ENCODE measurements at regions not wholly inside any gene's neighbourhood (a gene's known extent, or its start where the extent isn't known, plus 50 kb on each side); places are given as distances from the start of the nearest gene placed in this dataset.

- no peak for DNase-seq
Observed at GRCh38 chr13:74450525-74450845, 316.3 kb upstream of the KLF12 start.

DNA sequence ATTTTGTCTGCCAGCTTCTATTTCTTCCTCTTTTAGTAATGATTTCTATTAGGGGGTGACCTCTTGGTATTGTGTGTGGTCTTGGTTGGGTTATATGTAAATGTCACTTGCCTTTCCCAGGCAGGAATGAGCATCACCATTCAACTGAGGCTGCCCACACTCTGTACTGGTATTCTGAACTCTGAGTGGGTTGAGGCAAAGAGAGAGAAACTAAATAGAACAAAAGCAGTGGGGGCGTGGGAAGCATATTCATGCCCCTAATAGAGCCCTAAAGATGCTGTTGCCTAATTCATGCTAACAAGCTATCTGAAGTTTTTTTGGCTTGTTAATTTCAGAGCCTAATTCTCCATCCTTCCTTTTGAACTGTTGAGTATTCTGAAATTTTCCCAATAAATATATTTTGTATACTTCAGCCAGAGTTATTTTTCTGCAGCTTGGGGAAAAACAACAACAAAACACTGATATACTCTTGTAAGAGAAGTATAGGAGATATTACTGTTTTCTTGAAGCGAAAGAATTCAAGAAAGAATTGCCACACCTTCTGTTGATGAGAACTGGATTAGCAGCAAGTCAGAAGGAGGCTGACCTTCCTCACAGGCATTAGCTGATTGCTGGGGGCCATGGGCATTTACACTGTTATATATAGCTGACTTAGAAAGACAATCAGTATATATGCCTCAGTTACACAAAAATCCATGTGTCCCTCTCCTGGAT, 315.8 kb upstream of the KLF12 start:
- no peak for DNase-seq

GRCh38 chr13:74444864-74445479, 310.8 kb upstream of the KLF12 start:
- no peak for DNase-seq

- no peak for DNase-seq
Observed at GRCh38 chr13:74444161-74444571, 310.0 kb upstream of the KLF12 start.

DNA sequence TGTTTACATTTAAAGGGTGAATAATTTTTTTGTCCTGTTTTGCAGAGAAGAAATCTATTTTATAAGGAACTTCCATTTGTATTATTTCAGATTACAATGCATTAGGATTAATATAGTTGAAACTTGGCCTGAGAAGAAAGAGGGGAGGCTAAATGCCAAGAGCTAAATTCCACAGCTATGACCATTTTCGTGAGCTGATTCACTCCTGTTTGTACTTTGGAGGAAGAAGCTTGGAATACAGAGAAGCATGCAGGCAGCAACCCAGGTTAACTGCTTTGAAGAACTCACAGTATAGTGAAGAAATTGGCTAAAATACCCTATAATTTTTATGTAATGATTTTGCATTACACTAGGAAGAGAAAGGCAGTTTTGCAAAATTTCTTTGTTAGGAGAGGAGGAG, 309.4 kb upstream of the KLF12 start:
- no peak for DNase-seq

DNA sequence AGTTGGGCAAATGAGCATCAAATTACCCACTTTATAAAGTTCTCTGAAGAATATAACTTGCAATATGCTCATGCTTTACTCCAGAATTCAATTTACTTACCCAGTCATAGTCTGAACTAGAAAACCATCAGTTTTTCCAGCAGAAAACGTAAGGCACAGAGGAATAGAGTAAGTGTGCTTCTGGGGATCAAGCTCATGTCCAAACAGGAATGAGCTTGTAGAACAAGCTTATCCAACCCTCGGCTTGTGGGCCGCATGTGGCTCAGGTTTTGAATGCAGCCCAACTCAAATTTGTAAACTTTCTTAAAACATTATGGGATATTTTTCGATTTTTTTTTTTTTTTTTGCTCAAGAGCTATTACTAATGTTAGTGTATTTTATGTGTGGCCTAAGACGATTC, 308.5 kb upstream of the KLF12 start:
- no peak for DNase-seq

GRCh38 chr13:74438901-74439300, 304.7 kb upstream of the KLF12 start:
- DNase-seq, result peak; percentile 39

- DNase-seq, result no peak
Observed at GRCh38 chr13:74434782-74435181, 300.6 kb upstream of the KLF12 start.

- no peak for DNase-seq
Observed at GRCh38 chr13:74424455-74424854, 290.3 kb upstream of the KLF12 start.

DNA sequence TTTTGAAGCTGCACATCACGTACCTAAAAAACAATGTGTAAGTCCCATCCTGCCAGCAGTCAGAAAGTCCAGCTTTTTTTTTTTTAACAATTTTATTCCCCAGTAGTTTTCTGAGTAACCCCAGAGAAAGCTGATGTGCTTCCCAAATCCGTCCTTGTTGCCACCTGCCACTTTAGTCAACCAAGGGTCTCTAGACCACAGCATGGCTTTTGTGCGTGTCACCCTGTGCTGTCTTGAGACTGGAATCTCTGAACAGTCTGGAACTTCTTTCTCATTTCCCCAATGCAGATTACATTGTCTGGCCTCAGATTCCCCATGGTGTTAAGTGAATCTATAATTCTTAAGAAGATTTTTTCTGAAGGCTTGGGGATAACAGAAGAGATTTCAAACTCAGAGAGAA, 289.2 kb upstream of the KLF12 start:
- no peak for DNase-seq

DNA sequence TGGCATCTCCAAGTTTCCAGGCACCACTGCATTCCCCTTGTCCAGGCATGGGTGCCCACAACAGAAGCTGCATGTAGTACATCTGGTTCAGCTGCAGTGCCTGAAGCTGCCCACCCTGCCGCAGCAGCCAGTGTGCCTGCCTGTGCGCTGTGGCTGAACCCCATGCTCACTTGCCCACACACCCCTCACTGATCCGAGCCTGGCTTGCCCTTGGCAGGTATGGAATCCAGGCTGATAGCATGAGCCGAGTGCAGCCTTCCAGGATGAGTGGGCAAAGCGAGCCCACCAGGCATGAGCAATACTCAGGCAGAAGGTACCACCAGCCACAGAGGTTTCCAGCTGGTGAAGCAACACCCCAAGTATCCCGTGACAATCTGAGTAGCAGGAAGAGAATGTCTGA, 280.3 kb upstream of the KLF12 start:
- DNase-seq, result no peak

GRCh38 chr13:74413482-74413881, 279.3 kb upstream of the KLF12 start:
- DNase-seq, result no peak

GRCh38 chr13:74409551-74409950, 275.3 kb upstream of the KLF12 start:
- no peak for DNase-seq

DNA sequence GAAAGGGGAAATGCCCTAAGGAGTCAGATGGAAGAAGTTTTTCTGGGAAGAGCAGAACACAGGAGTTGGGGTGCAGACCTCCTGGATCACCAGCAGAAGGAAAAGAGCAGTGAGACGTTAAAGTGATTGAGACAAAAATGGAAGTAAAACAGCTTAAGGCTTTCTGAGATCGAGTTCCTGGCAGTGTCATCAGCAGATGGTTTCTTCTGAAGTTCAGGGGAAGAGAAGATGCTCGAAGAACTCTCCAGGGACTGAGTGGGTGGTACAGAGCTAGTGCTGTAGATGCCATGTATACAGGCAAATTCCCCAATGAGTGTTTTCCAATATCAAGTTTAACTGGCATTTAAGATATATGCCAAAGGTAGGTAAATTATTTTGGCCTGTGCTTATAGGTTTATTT, 272.2 kb upstream of the KLF12 start:
- DNase-seq, result no peak

DNA sequence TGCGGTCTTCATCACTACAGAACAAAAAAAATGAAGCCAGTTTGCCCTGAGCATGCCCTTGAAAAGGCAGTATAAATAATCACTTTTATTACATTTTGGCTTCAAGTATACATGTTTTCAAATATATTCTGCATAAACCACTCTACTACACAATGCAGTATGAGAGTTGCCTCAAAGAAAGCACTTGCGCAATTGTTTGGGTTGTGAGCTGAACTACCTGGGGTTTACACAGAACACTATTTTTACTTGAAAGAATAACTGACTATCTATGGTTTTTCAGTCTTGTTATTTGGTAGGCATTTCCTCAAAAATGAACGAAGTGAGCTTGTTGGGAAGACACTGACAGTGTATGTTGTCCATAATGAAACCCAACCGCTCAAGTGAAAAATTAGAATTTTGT, 264.4 kb upstream of the KLF12 start:
- no peak for DNase-seq

DNA sequence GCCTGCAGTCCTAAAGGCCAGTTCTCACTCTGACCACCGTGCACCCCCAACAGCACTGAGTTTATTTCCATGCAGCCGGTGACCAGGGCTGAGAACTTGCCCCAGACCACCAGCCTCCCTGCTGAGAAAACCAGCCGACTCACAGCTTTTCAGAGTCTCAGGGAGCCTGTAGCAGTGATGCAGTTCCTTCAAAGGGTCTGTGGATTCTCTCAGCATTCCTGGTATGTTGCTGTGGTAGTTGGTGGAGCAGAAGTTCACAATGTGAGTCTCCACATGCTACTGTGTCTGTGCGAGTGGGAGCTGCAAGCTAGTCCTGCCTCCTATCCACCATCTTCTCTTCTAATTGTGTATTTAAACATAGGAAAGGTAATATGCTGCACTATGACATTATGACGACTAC, 254.9 kb upstream of the KLF12 start:
- no peak for DNase-seq

GRCh38 chr13:74388626-74389025, 254.4 kb upstream of the KLF12 start:
- DNase-seq, result no peak

GRCh38 chr13:74372511-74372910, 238.3 kb upstream of the KLF12 start:
- DNase-seq, result no peak

DNA sequence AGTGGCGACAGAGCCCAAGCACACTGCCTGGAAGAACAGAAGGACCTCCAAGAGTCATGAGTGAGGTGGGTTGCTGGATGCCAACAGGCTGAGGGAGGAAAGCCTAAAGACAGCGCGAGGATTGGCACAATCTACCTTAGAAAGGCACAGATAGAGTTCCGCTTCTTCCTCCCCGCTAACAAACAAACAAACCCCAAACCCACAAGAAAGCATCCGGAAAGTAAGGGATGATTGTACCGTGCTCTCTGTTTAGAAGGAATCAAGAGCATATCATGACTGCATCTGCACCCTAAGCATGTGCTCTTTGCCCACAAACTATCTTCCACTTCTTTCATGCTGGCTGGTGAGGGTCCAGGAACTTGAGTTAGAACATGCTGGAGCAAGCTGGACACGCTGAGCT, 233.0 kb upstream of the KLF12 start:
- DNase-seq, result no peak

GRCh38 chr13:74361274-74361673, 227.1 kb upstream of the KLF12 start:
- no peak for DNase-seq

- no peak for DNase-seq
Observed at GRCh38 chr13:74346960-74347359, 212.8 kb upstream of the KLF12 start.

DNA sequence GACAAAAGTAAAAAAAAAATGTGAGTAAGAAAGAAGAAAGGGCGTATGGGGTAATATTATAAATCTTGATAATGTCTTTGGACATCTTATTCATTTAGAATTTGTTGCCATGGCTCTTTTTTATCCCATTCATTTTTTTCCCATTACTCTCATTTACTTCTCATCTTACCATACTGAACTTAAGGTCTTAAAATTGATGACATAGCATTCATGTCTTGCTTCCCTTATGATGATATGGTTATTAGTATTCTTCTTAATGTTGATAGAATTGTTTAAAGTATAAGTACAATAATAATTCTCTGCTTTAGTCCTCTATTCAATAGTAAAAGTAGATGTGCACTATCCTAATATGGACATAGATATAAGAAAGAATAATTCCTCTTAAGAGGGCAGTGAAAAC, 204.1 kb upstream of the KLF12 start:
- DNase-seq, result no peak

DNA sequence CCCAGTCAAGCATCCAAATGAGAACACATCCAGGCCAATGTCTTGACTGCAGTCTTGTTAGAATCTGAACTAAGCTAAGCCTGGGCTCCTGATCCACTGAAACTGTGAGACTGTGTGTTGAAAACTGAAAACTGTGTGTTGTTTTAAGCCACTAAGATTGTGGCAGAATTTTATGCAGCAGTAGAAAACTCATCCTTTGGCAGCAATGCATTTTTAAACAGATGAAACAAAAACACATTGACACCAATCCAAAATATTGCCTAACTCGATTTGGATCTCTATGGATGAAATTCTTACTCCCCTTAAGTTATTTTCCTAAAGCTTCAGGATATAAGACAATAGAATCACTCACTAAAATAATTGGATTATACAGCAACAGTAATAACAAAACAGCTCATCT, 202.3 kb upstream of the KLF12 start:
- peak; percentile 64 for DNase-seq

DNA sequence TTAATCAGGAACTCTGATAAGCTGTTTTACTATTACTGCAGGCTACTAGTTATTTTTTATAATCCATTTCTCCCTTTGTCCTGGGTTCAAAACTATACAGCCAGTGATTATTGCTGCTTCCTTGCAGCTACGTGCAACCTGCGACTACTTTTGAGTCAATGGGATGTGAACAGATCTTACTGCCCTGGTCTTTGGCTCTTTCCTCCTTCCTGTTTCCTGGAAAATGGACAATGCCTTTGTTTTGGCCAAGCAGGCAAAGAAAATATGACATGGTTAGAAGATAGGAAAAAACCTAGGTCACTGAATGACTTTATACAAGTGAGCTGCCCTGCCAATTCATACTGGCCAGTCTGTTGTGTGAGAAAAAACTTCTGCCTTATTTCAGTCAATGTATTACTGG, 201.2 kb upstream of the KLF12 start:
- DNase-seq, result no peak

- no peak for DNase-seq
Observed at GRCh38 chr13:74329962-74330361, 195.8 kb upstream of the KLF12 start.

All from NCI-H1694 treated with DMSO at 0.1 percent for 48 hours (cell line).